ENCODE measurements at regions not wholly inside any gene's neighbourhood (a gene's known extent, or its start where the extent isn't known, plus 50 kb on each side); places are given as distances from the start of the nearest gene placed in this dataset.

GRCh38 chr6:15827496-15828255 lies 164.8 kb upstream of the DTNBP1 start:
- TF ChIP-seq BHLHE40 (IDR thresholded peaks at IDR 0.05; ENCODE audit: borderline replicate concordance) (no peak), L3MBTL2 (conservative IDR thresholded peaks at IDR 0.05) (no peak), SUZ12 (IDR thresholded peaks at IDR 0.05) (no peak), ARNT (IDR thresholded peaks at IDR 0.05) (no peak), FOXK2 (IDR thresholded peaks at IDR 0.05) (no peak), ELF4 (IDR thresholded peaks at IDR 0.05) (no peak), SP1 (IDR thresholded peaks at IDR 0.05) (no peak), PKNOX1 (IDR thresholded peaks at IDR 0.05) (no peak), CTBP1 (IDR thresholded peaks at IDR 0.05; ENCODE audit: borderline replicate concordance) (no peak), FOXM1 (IDR thresholded peaks at IDR 0.05; ENCODE audit: borderline replicate concordance) (no peak)

Data from HEK293T (cell line).